ENCODE measurements at regions not wholly inside any gene's neighbourhood (a gene's known extent, or its start where the extent isn't known, plus 50 kb on each side); places are given as distances from the start of the nearest gene placed in this dataset.

DNA sequence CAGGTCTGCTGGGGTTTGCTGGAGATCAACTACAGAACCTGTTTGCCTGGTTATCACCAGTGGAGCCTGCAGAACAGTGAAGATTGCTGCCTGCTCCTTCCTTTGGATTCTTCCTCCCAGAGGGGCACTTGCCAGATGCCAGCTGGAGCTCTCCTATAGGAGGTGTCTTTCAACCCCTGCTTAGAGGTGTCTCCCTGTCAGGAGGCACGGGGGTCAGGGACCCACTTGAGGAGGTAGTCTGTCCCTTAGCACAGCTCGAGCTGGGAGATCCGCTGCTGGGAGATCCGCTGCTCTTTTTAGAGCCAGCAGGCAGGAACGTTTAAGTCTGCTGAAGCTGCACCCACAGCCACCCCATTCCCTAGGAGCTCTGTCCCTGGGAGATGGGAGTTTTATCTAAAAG is 1806.3 kb upstream of the ADGRL3 start:
- Histone ChIP-seq H3K56ac (ENCODE audit: insufficient read length, low read depth, low read length) (no peak overlapping the region), H3K23ac (ENCODE audit: insufficient read length, low read depth, low read length) (no peak overlapping the region)

More for the DNA sequence above, 1806.3 kb upstream of the ADGRL3 start:
- no peak overlapping the region for H3K14ac ChIP-seq (ENCODE audit: insufficient read depth, low read length)
- no peak overlapping the region for H2AFZ ChIP-seq (ENCODE audit: low read length)
- no peak overlapping the region for H2BK15ac ChIP-seq (ENCODE audit: low read depth, low read length)
- H2BK120ac ChIP-seq (ENCODE audit: low read depth, low read length, poor library complexity, severe bottlenecking): no peak overlapping the region
- H3K4me1 ChIP-seq (ENCODE audit: insufficient read depth, low read length): no peaks in the 10 kb centered on the region
- no peaks in the 10 kb centered on the region for H3K27me3 Mint-ChIP-seq (ENCODE audit: low read depth)
- no CpG with 5 or more reads among the region's 5 CpGs for WGBS (ENCODE audit: extremely low coverage, insufficient read length, low lambda C conversion rate)
- H3K27ac Mint-ChIP-seq: no peak overlapping the region; a peak in 1 of 7 replicates
- no peaks in the 10 kb centered on the region for H3K79me2 ChIP-seq (ENCODE audit: insufficient read depth, low read length)
- no peak overlapping the region for H4K5ac ChIP-seq (ENCODE audit: insufficient read length, low read depth, low read length)
- no peak overlapping the region for H3K9ac ChIP-seq (ENCODE audit: extremely low read depth, insufficient read length, low read length)
- no peak overlapping the region for H3K27ac ChIP-seq (ENCODE audit: insufficient read length, low read depth, low read length)
- H3K4me2 ChIP-seq (ENCODE audit: insufficient read depth, insufficient read length, low read length): no peak overlapping the region
- H3K9me3 ChIP-seq (ENCODE audit: control insufficient read depth, low read depth, low read length): no peaks in the 10 kb centered on the region
- no peak for DNase-seq
- no peaks in the 10 kb centered on the region for H3K36me3 Mint-ChIP-seq (ENCODE audit: insufficient read depth in 1 of 3, low read depth in 3 of 3)
- H4K8ac ChIP-seq (replicated peaks; ENCODE audit: insufficient read length, low read depth, low read length): no peak overlapping the region
- TF ChIP-seq, protein P1, sequence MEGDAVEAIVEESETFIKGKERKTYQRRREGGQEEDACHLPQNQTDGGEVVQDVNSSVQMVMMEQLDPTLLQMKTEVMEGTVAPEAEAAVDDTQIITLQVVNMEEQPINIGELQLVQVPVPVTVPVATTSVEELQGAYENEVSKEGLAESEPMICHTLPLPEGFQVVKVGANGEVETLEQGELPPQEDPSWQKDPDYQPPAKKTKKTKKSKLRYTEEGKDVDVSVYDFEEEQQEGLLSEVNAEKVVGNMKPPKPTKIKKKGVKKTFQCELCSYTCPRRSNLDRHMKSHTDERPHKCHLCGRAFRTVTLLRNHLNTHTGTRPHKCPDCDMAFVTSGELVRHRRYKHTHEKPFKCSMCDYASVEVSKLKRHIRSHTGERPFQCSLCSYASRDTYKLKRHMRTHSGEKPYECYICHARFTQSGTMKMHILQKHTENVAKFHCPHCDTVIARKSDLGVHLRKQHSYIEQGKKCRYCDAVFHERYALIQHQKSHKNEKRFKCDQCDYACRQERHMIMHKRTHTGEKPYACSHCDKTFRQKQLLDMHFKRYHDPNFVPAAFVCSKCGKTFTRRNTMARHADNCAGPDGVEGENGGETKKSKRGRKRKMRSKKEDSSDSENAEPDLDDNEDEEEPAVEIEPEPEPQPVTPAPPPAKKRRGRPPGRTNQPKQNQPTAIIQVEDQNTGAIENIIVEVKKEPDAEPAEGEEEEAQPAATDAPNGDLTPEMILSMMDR (conservative IDR thresholded peaks at IDR 0.05): no peak
- no peak overlapping the region for H4K91ac ChIP-seq (ENCODE audit: insufficient read length, low read depth, low read length)
- H3K4me1 Mint-ChIP-seq: no peaks in the 10 kb centered on the region
- H4K20me1 ChIP-seq (ENCODE audit: control insufficient read depth, insufficient read depth, insufficient read length): no peaks in the 10 kb centered on the region
- H3T11ph ChIP-seq (ENCODE audit: low read length): no peak overlapping the region
- no peak overlapping the region for H3K4me3 Mint-ChIP-seq
- H3K9me3 Mint-ChIP-seq: peaks cover 0 to 7% of the 10 kb centered on the region in 2 experiments; a peak in 3 of 5 replicates
- H2BK12ac ChIP-seq (ENCODE audit: insufficient read length, low read depth, low read length): no peak overlapping the region
- H3K23me2 ChIP-seq (ENCODE audit: insufficient read length, low read depth, low read length, poor library complexity, severe bottlenecking): no peaks in the 10 kb centered on the region
- H3K79me1 ChIP-seq (ENCODE audit: insufficient read depth, low read depth, low read length, poor library complexity, severe bottlenecking): no peaks in the 10 kb centered on the region
- no peak overlapping the region for H2BK20ac ChIP-seq (ENCODE audit: low read depth, low read length, poor library complexity, severe bottlenecking)
- H3K4ac ChIP-seq (ENCODE audit: low read depth, low read length): no peak overlapping the region
- no peak overlapping the region for H2AK5ac ChIP-seq (ENCODE audit: insufficient read length, low read length)
- no peaks in the 10 kb centered on the region for H3K27me3 ChIP-seq (ENCODE audit: insufficient read depth, low read length)
- H2BK5ac ChIP-seq (ENCODE audit: insufficient read length, low read length): no peak overlapping the region
- H3K18ac ChIP-seq (ENCODE audit: insufficient read length, low read depth, low read length): no peak overlapping the region

All from H9 (cell line).